Spleen (tissue), 11 donors: ENCODE measurements at regions not wholly inside any gene's neighbourhood (a gene's known extent, or its start where the extent isn't known, plus 50 kb on each side); places are given as distances from the start of the nearest gene placed in this dataset.

Experiments
- DNase-seq: peaks from one replicate; pipeline ENCODE4 v3.0.0-alpha.2; 2020
- H3K27ac ChIP-seq, 8 donors: fragments of 200-600 bp; sonication (generic) in 7 of 8; 1 replicate in 4 of 8; 2 replicates in 4 of 8; pipeline versions ENCODE4 v1.5.0 to v1.8.0; 2016 to 2021; ENCODE audit warnings: inconsistent platforms in 4 of 8, mild to moderate bottlenecking in 4 of 8, moderate library complexity in 1 of 8
- H3K27me3 ChIP-seq, 7 donors: fragments of 200-600 bp; sonication (generic) in 6 of 7; replicated peaks in 1 of 7; 1 replicate in 4 of 7; 2 replicates in 3 of 7; pipeline versions ENCODE4 v1.5.0 to v1.8.0; 2016 to 2021; ENCODE audit warnings: inconsistent platforms in 3 of 7, mild to moderate bottlenecking in 1 of 7
- H3K36me3 ChIP-seq, 6 donors: fragments of 200-600 bp; sonication (generic) in 5 of 6; 1 replicate in 4 of 6; 2 replicates in 2 of 6; pipeline versions ENCODE4 v1.5.0 to v1.8.0; 2016 to 2021; ENCODE audit warnings: inconsistent platforms in 2 of 6
- H3K4me1 ChIP-seq, 6 donors: fragments of 200-600 bp; sonication (generic) in 5 of 6; 1 replicate in 3 of 6; 2 replicates in 3 of 6; pipeline versions ENCODE4 v1.5.0 to v1.8.0; 2016 to 2021; ENCODE audit warnings: inconsistent platforms in 3 of 6
- H3K4me3 ChIP-seq, 8 donors: fragments of 200-600 bp; sonication (generic) in 7 of 8; 1 replicate in 4 of 8; 2 replicates in 4 of 8; pipeline versions ENCODE4 v1.5.0 to v1.8.0; 2016 to 2021; ENCODE audit warnings: inconsistent platforms in 4 of 8, mild to moderate bottlenecking in 4 of 8, moderate library complexity in 2 of 8
- H3K9me3 ChIP-seq, 8 donors: fragments of 200-600 bp; sonication (generic) in 7 of 8; 1 replicate in 4 of 8; 2 replicates in 4 of 8; pipeline versions ENCODE4 v1.5.0 to v1.8.0; 2016 to 2021; ENCODE audit warnings: inconsistent platforms in 4 of 8
- CTCF ChIP-seq, 11 experiments: fragments of 200-600 bp in 7 of 11; fragments of 450-650 bp in 4 of 11; sonication (generic) in 4 of 11; IDR thresholded peaks in 8 of 11; conservative IDR thresholded peaks in 3 of 11; 1 replicate in 7 of 11; 2 replicates in 4 of 11; pipeline versions ENCODE4 v1.4.0 to v1.8.0; 2016 to 2021; ENCODE audit warnings: antibody characterized with exemption in 11 of 11, inconsistent platforms in 4 of 11, mild to moderate bottlenecking in 1 of 11
- POLR2A ChIP-seq, 3 donors: fragments of 450-650 bp; IDR thresholded peaks; one replicate each; pipeline ENCODE4 v1.5.1; 2017; ENCODE audit warnings: antibody characterized with exemption in 3 of 3, mild to moderate bottlenecking in 1 of 3
- POLR2AphosphoS5 ChIP-seq, 3 donors: sonication (generic); formaldehyde crosslinking; IDR thresholded peaks; one replicate each; pipeline ENCODE4 v1.5.1; 2017; ENCODE audit warnings: antibody characterized with exemption in 3 of 3
- WGBS, 5 donors: extraction: QIAGEN DNeasy Blood & Tissue Kit in 3 of 5; methylation state at CpG; one replicate each; pipeline versions ENCODE4 v1.1.5 to v1.1.7; 2013 to 2018; 5-methylcytosine and 5-hydroxymethylcytosine counted together
- intact Hi-C: fragments of 100-400 bp; cut with DNase I; formaldehyde crosslinking; loops from one replicate; pipeline ENCODE4 v1.15.0; 2023; ENCODE audit warnings: low total_unique reads
- donor health status: healthy with polysubstance abuse.
- donor health status: DM: no; HTN: no; CAD: no; lungs with moderate emphysema.
- donor health status: DM: no; HTN: no; CAD: no.
- donor health status: Bipolar disorder and iron deficiency.
- donor health status: healthy.
- donor health status: DM: no; HTN: no; CAD: no.
- donor health status: DM: yes; HTN: yes; CAD: no.

DNA sequence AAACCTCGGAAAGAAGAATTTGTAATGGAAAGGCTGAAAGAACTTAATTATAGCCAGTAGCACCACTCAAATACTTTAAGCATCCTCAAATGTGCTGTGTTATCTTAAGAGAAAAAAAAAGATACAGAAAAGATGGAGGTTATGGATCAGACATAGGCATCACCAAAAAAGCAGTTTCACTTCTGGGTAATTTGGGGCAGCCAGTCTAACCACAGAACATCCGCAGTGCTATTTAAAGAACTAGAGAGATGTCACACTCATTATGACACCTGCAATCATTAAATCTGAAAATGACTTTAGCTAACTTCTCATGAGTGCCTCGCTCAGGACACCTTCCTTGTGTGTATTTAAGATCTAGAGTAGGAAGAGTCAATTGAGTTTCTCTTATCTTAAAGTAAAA lies 211.8 kb downstream of the RBM26 start:
- no peak for DNase-seq
- intact Hi-C loops: no loop called here

GRCh38 chr13:79191501-79191900 lies 214.6 kb downstream of the RBM26 start:
- intact Hi-C loops: no loop called here
- Histone ChIP-seq H3K4me3 (no peak overlapping the region), H3K36me3 (no peaks in the 10 kb centered on the region)

More for the DNA sequence above, 211.8 kb downstream of the RBM26 start:
- Histone ChIP-seq H3K27ac (peak overlapping the region in 3 of 8 donors; percentile 3 to 45 (median 41)), H3K27me3 (no peaks in the 10 kb centered on the region), H3K4me1 (peaks cover 0 to 60% (median 42%) of the 10 kb centered on the region in 6 donors), H3K4me3 (peak overlapping the region in 1 of 8 donors; percentile 2), H3K36me3 (no peaks in the 10 kb centered on the region), H3K9me3 (no peaks in the 10 kb centered on the region)
- TF ChIP-seq CTCF (IDR thresholded peaks at IDR 0.05 in 8 of 11, conservative IDR thresholded peaks at IDR 0.05 in 3 of 11): no peak
- no peak for TF ChIP-seq POLR2AphosphoS5 (IDR thresholded peaks at IDR 0.05)
- no peak for TF ChIP-seq POLR2A (IDR thresholded peaks at IDR 0.05)
- 39 to 64% (median 51%) methylated on average over 3 of the region's 3 CpGs for WGBS, 5 donors

DNA sequence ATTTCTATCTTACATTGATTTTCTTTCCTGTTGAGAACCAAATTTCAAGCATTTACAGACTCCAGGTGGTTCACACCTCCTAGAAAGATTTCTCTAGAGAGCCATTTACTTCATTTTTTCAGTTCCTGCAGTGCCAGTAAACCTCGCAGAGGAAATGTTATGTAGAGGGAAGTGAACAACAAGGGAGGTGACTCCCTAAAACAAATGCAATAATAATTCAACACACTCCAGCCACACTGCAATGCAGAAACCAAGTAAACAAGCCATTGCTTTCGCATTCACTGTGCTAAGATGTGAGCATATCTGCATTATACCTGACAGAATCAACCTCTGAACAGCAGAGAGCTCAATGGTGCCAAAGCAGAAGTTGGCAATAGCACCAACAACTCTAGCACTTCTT lies 215.1 kb downstream of the RBM26 start:
- peak overlapping the region in 2 of 8 donors; percentile 18 to 50 for H3K27ac ChIP-seq
- no peaks in the 10 kb centered on the region for H3K9me3 ChIP-seq
- intact Hi-C loops: no loop called here
- no peak for DNase-seq
- H3K4me1 ChIP-seq: peaks cover 0 to 58% (median 42%) of the 10 kb centered on the region in 6 donors
- no peak overlapping the region for H3K4me3 ChIP-seq
- H3K36me3 ChIP-seq: no peaks in the 10 kb centered on the region
- H3K27me3 ChIP-seq: no peaks in the 10 kb centered on the region
- 36 to 51% (median 47%) methylated on average over 2 of the region's 2 CpGs for WGBS, 5 donors
- TF ChIP-seq CTCF (IDR thresholded peaks at IDR 0.05 in 8 of 11, conservative IDR thresholded peaks at IDR 0.05 in 3 of 11): no peak
- no peak for TF ChIP-seq POLR2A (IDR thresholded peaks at IDR 0.05)
- TF ChIP-seq POLR2AphosphoS5 (IDR thresholded peaks at IDR 0.05): no peak

More at GRCh38 chr13:79191501-79191900, 214.6 kb downstream of the RBM26 start:
- no peak for DNase-seq
- Histone ChIP-seq H3K4me1 (peaks cover 0 to 60% (median 42%) of the 10 kb centered on the region in 6 donors), H3K27ac (peak overlapping the region in 3 of 8 donors; percentile 12 to 50 (median 18)), H3K27me3 (no peaks in the 10 kb centered on the region), H3K9me3 (no peaks in the 10 kb centered on the region)
- TF ChIP-seq CTCF (IDR thresholded peaks at IDR 0.05 in 8 of 11, conservative IDR thresholded peaks at IDR 0.05 in 3 of 11) (no peak), POLR2AphosphoS5 (IDR thresholded peaks at IDR 0.05) (no peak), POLR2A (IDR thresholded peaks at IDR 0.05) (no peak)

GRCh38 chr13:79187917-79188690 lies 218.0 kb downstream of the RBM26 start:
- WGBS, 5 donors: 53 to 85% (median 66%) methylated on average over 3 of the region's 3 CpGs
- TF ChIP-seq POLR2AphosphoS5 (IDR thresholded peaks at IDR 0.05) (no peak), CTCF (IDR thresholded peaks at IDR 0.05 in 8 of 11, conservative IDR thresholded peaks at IDR 0.05 in 3 of 11) (no peak), POLR2A (IDR thresholded peaks at IDR 0.05) (no peak)
- no peaks in the 10 kb centered on the region for H3K36me3 ChIP-seq
- no peaks in the 10 kb centered on the region for H3K27me3 ChIP-seq
- DNase-seq: no peak
- H3K4me1 ChIP-seq: peaks cover 0 to 30% (median 21%) of the 10 kb centered on the region in 6 donors
- intact Hi-C loops: no loop called here
- no peaks in the 10 kb centered on the region for H3K9me3 ChIP-seq
- no peak overlapping the region for H3K4me3 ChIP-seq
- H3K27ac ChIP-seq: no peak overlapping the region
